Body of pancreas (tissue), 4 donors: ENCODE measurements at regions not wholly inside any gene's neighbourhood (a gene's known extent, or its start where the extent isn't known, plus 50 kb on each side); places are given as distances from the start of the nearest gene placed in this dataset.

ENCODE experiments used
- ATAC-seq: fragments of 150-250 bp; one replicate; pipeline ENCODE4 v1.9.1; 2016
- DNase-seq, 4 donors: peaks; one replicate each; pipeline ENCODE4 v3.0.0-alpha.2; 2019
- H3K27ac ChIP-seq, 4 donors: fragments of 200-600 bp; sonication (generic); 1 replicate in 3 of 4; 2 replicates in 1 of 4; pipeline versions ENCODE4 v1.5.1 to v1.6.1; 2016 to 2019; ENCODE audit warnings: mild to moderate bottlenecking in 1 of 4, mixed read lengths in 1 of 4, moderate library complexity in 1 of 4
- H3K27me3 ChIP-seq, 2 donors: fragments of 200-600 bp; sonication (generic); one replicate each; pipeline ENCODE4 v1.6.0; 2016; ENCODE audit warnings: mild to moderate bottlenecking in 1 of 2
- H3K36me3 ChIP-seq, 2 donors: fragments of 200-600 bp; sonication (generic); replicated peaks in 1 of 2; 2 replicates each; pipeline ENCODE4 v1.5.1; 2016; ENCODE audit warnings: low read depth in 2 of 2; ENCODE audit not compliant: insufficient read depth in 1 of 2
- H3K4me1 ChIP-seq: fragments of 200-600 bp; sonication (generic); one replicate; pipeline ENCODE4 v1.6.0; 2016
- H3K4me3 ChIP-seq, 2 donors: fragments of 200-600 bp; sonication (generic); 1 replicate in 1 of 2; 2 replicates in 1 of 2; pipeline ENCODE4 v1.5.1; 2016 to 2019
- H3K9me3 ChIP-seq, 3 donors: fragments of 200-600 bp; sonication (generic); 1 replicate in 2 of 3; 2 replicates in 1 of 3; pipeline ENCODE4 v1.5.1; 2016
- CTCF ChIP-seq, 7 experiments: fragments of 450-650 bp in 4 of 7; fragments of 200-600 bp in 3 of 7; sonication (generic) in 3 of 7; IDR thresholded peaks; one replicate each; pipeline ENCODE4 v1.5.1; 2016 to 2019; ENCODE audit warnings: antibody characterized with exemption in 7 of 7
- POLR2A ChIP-seq, 3 donors: fragments of 450-650 bp; IDR thresholded peaks; one replicate each; pipeline ENCODE4 v1.6.1; 2016; ENCODE audit warnings: antibody characterized with exemption in 3 of 3, mild to moderate bottlenecking in 2 of 3
- WGBS, 2 donors: methylation state at CpG; one replicate each; pipeline ENCODE4 v1.1.5; 2017; 5-methylcytosine and 5-hydroxymethylcytosine counted together
- intact Hi-C: fragments of 100-400 bp; cut with DNase I; formaldehyde crosslinking; loops from one replicate; pipeline ENCODE4 v1.15.1; 2023

GRCh38 chr17:34527908-34528470, 51.4 kb upstream of the TMEM132E start:
- intact Hi-C loops: no loop called here
- no peak for ATAC-seq
- WGBS, 2 donors: 55 to 57% methylated on average over 13 of the region's 13 CpGs

GRCh38 chr17:34527136-34527907, 52.1 kb upstream of the TMEM132E start:
- ATAC-seq (no peak), DNase-seq (no peak)
- Histone ChIP-seq H3K4me3 (no peak overlapping the region), H3K4me1 (no peaks in the 10 kb centered on the region), H3K27ac (no peak overlapping the region), H3K27me3 (peaks cover 0 to 4% of the 10 kb centered on the region in 2 donors), H3K36me3 (no peaks in the 10 kb centered on the region), H3K9me3 (no peaks in the 10 kb centered on the region)
- TF ChIP-seq CTCF (IDR thresholded peaks at IDR 0.05) (no peak), POLR2A (IDR thresholded peaks at IDR 0.05) (no peak)
- intact Hi-C loops: no loop called here
- WGBS, 2 donors: 35 to 37% methylated on average over 18 of the region's 18 CpGs

More at GRCh38 chr17:34527908-34528470, 51.4 kb upstream of the TMEM132E start:
- H3K4me1 ChIP-seq: no peaks in the 10 kb centered on the region
- peaks cover 0 to 4% of the 10 kb centered on the region in 2 donors for H3K27me3 ChIP-seq
- H3K4me3 ChIP-seq: no peak overlapping the region
- H3K9me3 ChIP-seq: no peaks in the 10 kb centered on the region
- no peak for DNase-seq
- no peaks in the 10 kb centered on the region for H3K36me3 ChIP-seq
- H3K27ac ChIP-seq: no peak overlapping the region
- TF ChIP-seq CTCF (IDR thresholded peaks at IDR 0.05): no peak
- TF ChIP-seq POLR2A (IDR thresholded peaks at IDR 0.05): no peak

GRCh38 chr17:34525651-34526050, 53.7 kb upstream of the TMEM132E start:
- Histone ChIP-seq H3K4me3 (no peak overlapping the region), H3K36me3 (no peaks in the 10 kb centered on the region), H3K4me1 (no peaks in the 10 kb centered on the region), H3K9me3 (no peaks in the 10 kb centered on the region), H3K27me3 (peaks cover 0 to 4% of the 10 kb centered on the region in 2 donors), H3K27ac (no peak overlapping the region)
- DNase-seq (no peak), ATAC-seq (no peak)
- intact Hi-C loops: no loop called here
- no peak for TF ChIP-seq POLR2A (IDR thresholded peaks at IDR 0.05)
- TF ChIP-seq CTCF (IDR thresholded peaks at IDR 0.05): no peak
- 20 to 27% methylated on average over 4 of the region's 4 CpGs for WGBS, 2 donors

GRCh38 chr17:34521955-34522354, 57.4 kb upstream of the TMEM132E start:
- Histone ChIP-seq H3K27me3 (no peaks in the 10 kb centered on the region), H3K4me3 (no peak overlapping the region), H3K9me3 (no peaks in the 10 kb centered on the region), H3K27ac (no peak overlapping the region), H3K4me1 (no peaks in the 10 kb centered on the region), H3K36me3 (no peaks in the 10 kb centered on the region)
- 63 to 66% methylated on average over 10 to 11 of the region's 11 CpGs for WGBS, 2 donors
- intact Hi-C loops: no loop called here
- DNase-seq: no peak
- no peak for TF ChIP-seq POLR2A (IDR thresholded peaks at IDR 0.05)
- no peak for TF ChIP-seq CTCF (IDR thresholded peaks at IDR 0.05)
- ATAC-seq: no peak
